Vagina (tissue), 2 donors: ENCODE measurements at regions not wholly inside any gene's neighbourhood (a gene's known extent, or its start where the extent isn't known, plus 50 kb on each side); places are given as distances from the start of the nearest gene placed in this dataset.

Experiments used
- CTCF ChIP-seq, 3 experiments: fragments of 450-650 bp in 2 of 3; fragments of 200-600 bp in 1 of 3; sonication (generic) in 1 of 3; IDR thresholded peaks; one replicate each; pipeline ENCODE4 v1.5.1; 2017 to 2019; ENCODE audit warnings: antibody characterized with exemption in 3 of 3, mild to moderate bottlenecking in 2 of 3, moderate library complexity in 2 of 3
- POLR2A ChIP-seq, 2 donors: fragments of 450-650 bp; IDR thresholded peaks; one replicate each; pipeline ENCODE4 v1.6.1; 2017; ENCODE audit warnings: antibody characterized with exemption in 2 of 2, mild to moderate bottlenecking in 2 of 2, moderate library complexity in 2 of 2
- POLR2AphosphoS5 ChIP-seq, 2 donors: sonication (generic); formaldehyde crosslinking; IDR thresholded peaks; one replicate each; pipeline ENCODE4 v1.9.0; 2017; ENCODE audit warnings: antibody characterized with exemption in 2 of 2, mild to moderate bottlenecking in 2 of 2, low read depth in 1 of 2; ENCODE audit not compliant: insufficient read depth in 1 of 2

GRCh38 chr14:49189375-49189774 lies 396.8 kb downstream of the RPS29 start:
- TF ChIP-seq CTCF (IDR thresholded peaks at IDR 0.05) (no peak), POLR2A (IDR thresholded peaks at IDR 0.05) (no peak), POLR2AphosphoS5 (IDR thresholded peaks at IDR 0.05; ENCODE audit: insufficient read depth in 1 of 2, low read depth in 1 of 2) (no peak)
